Inferior parietal cortex (tissue), 1 donor: ENCODE measurements at regions not wholly inside any gene's neighbourhood (a gene's known extent, or its start where the extent isn't known, plus 50 kb on each side); places are given as distances from the start of the nearest gene placed in this dataset.
"Not testable (repeated sequence)": the region's sequence is repeated elsewhere in the genome, so short reads cannot be mapped to it uniquely, and the experiment has no call there.

Experiments
- DNase-seq: peaks from one replicate; pipeline ENCODE4 v3.0.0-alpha.2; 2016; ENCODE audit errors: extremely low spot score

- DNase-seq = no peak
Observed at GRCh38 chr2:23019476-23019875, 365.5 kb upstream of the KLHL29 start.

- no peak for DNase-seq
Observed at GRCh38 chr2:23020659-23021058, 364.3 kb upstream of the KLHL29 start.

- DNase-seq = no peak
Observed at GRCh38 chr2:23021311-23022120, 363.5 kb upstream of the KLHL29 start.

GRCh38 chr2:23023722-23024121, 361.3 kb upstream of the KLHL29 start:
- DNase-seq = no peak

GRCh38 chr2:23026671-23027070, 358.3 kb upstream of the KLHL29 start:
- DNase-seq = no peak

GRCh38 chr2:23027396-23027795, 357.6 kb upstream of the KLHL29 start:
- no peak for DNase-seq

GRCh38 chr2:23028106-23028505, 356.9 kb upstream of the KLHL29 start:
- DNase-seq = no peak

GRCh38 chr2:23029111-23029510, 355.9 kb upstream of the KLHL29 start:
- no peak for DNase-seq

GRCh38 chr2:23029951-23030350, 355.0 kb upstream of the KLHL29 start:
- DNase-seq = no peak

GRCh38 chr2:23034996-23035395, 350.0 kb upstream of the KLHL29 start:
- DNase-seq = no peak

GRCh38 chr2:23036629-23037028, 348.4 kb upstream of the KLHL29 start:
- DNase-seq = no peak

- DNase-seq = peak; percentile 80
Observed at GRCh38 chr2:23037596-23037995, 347.4 kb upstream of the KLHL29 start.

GRCh38 chr2:23041443-23041842, 343.5 kb upstream of the KLHL29 start:
- no peak for DNase-seq

GRCh38 chr2:23042216-23042906, 342.6 kb upstream of the KLHL29 start:
- no peak for DNase-seq

GRCh38 chr2:23050388-23050787, 334.6 kb upstream of the KLHL29 start:
- no peak for DNase-seq

- DNase-seq = no peak
Observed at GRCh38 chr2:23053601-23054000, 331.4 kb upstream of the KLHL29 start.

GRCh38 chr2:23055251-23055650, 329.7 kb upstream of the KLHL29 start:
- no peak for DNase-seq

GRCh38 chr2:23056846-23057245, 328.1 kb upstream of the KLHL29 start:
- DNase-seq = not testable (repeated sequence)

- no peak for DNase-seq
Observed at GRCh38 chr2:23058435-23058834, 326.5 kb upstream of the KLHL29 start.

GRCh38 chr2:23065210-23065609, 319.8 kb upstream of the KLHL29 start:
- DNase-seq = no peak

- no peak for DNase-seq
Observed at GRCh38 chr2:23065936-23066335, 319.0 kb upstream of the KLHL29 start.

- DNase-seq = no peak
Observed at GRCh38 chr2:23066686-23067085, 318.3 kb upstream of the KLHL29 start.

- no peak for DNase-seq
Observed at GRCh38 chr2:23069156-23069555, 315.8 kb upstream of the KLHL29 start.
